ENCODE measurements at regions not wholly inside any gene's neighbourhood (a gene's known extent, or its start where the extent isn't known, plus 50 kb on each side); places are given as distances from the start of the nearest gene placed in this dataset.

DNA sequence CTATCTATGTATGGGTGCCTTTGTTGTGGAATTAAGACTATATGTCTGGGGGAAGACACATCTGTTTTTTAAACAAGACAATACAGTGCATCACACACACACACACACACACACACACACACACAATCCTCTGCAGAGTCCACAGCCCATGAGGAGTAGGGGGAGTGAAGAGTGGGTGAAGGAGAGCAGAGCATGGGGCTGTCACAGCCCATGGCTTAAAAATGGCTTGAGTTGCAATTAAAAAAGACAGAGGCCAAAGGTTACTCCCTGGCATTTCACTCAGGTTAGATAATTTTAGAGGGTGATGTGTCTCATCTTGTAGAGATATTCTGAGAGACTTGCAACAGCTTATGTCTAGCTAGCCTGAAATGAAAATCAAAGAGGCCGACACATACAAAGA lies 176.5 kb upstream of the PLXNA2 start:
- H3K36me3 ChIP-seq (ENCODE audit: insufficient read depth, low read length): no peaks in the 10 kb centered on the region
- BruUV-seq (replicated peaks): no TSS peak
- H2AFZ ChIP-seq (ENCODE audit: low read length): no peak overlapping the region
- H3K9me2 ChIP-seq (ENCODE audit: insufficient read depth, low read length): no peaks in the 10 kb centered on the region
- H3K4me1 ChIP-seq (ENCODE audit: insufficient read depth, low read length, poor library complexity, severe bottlenecking): no peaks in the 10 kb centered on the region
- no peak for TF ChIP-seq EZH2phosphoT487 (IDR thresholded peaks at IDR 0.05; ENCODE audit: borderline replicate concordance, low read depth, low read length)
- TF ChIP-seq, protein P1, sequence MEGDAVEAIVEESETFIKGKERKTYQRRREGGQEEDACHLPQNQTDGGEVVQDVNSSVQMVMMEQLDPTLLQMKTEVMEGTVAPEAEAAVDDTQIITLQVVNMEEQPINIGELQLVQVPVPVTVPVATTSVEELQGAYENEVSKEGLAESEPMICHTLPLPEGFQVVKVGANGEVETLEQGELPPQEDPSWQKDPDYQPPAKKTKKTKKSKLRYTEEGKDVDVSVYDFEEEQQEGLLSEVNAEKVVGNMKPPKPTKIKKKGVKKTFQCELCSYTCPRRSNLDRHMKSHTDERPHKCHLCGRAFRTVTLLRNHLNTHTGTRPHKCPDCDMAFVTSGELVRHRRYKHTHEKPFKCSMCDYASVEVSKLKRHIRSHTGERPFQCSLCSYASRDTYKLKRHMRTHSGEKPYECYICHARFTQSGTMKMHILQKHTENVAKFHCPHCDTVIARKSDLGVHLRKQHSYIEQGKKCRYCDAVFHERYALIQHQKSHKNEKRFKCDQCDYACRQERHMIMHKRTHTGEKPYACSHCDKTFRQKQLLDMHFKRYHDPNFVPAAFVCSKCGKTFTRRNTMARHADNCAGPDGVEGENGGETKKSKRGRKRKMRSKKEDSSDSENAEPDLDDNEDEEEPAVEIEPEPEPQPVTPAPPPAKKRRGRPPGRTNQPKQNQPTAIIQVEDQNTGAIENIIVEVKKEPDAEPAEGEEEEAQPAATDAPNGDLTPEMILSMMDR (conservative IDR thresholded peaks at IDR 0.05; ENCODE audit: low read length): no peak
- no peaks in the 10 kb centered on the region for H4K20me1 ChIP-seq (ENCODE audit: insufficient read depth, low read length)
- H3K79me2 ChIP-seq (ENCODE audit: insufficient read depth, low read depth, low read length): no peaks in the 10 kb centered on the region
- no peak overlapping the region for H3K4me3 ChIP-seq (ENCODE audit: low read depth, low read length, poor library complexity, severe bottlenecking)
- H3K9me3 ChIP-seq (ENCODE audit: low read length): no peaks in the 10 kb centered on the region
- no peak overlapping the region for H3K27ac ChIP-seq (ENCODE audit: low read depth, low read length, poor library complexity, severe bottlenecking)
- CTCF ChIA-PET (ENCODE audit: unreplicated experiment): no interaction called here
- no peak for DNase-seq (ENCODE audit: low spot score)
- H3K4me2 ChIP-seq (ENCODE audit: low read length): no peak overlapping the region
- intact Hi-C loops (cut with micrococcal nuclease; ENCODE audit: unreplicated experiment): no loop called here
- POLR2A ChIA-PET: no interaction called here

DNA sequence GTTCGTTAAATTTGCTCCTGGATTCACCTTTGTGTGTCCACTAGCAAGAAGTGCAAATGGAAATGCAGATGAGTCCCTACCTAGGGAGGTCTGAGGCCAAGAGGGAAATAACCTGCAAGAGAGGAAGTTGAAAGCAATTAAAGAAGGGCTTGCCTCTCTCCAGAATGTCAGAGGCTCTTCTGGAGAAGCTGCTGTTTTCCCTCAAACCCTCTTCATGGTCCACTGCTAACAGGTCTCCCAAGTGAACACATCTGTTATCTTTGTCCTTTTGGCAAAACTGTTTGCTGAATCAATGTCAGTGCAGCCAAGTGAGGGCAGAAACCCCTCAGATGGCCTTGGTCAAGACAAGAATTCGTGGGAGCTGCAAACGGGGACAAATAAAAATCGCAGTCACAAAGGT lies 177.3 kb upstream of the PLXNA2 start:
- H3K9me3 ChIP-seq (ENCODE audit: low read length): no peaks in the 10 kb centered on the region
- POLR2A ChIA-PET: no interaction called here
- TF ChIP-seq EZH2phosphoT487 (IDR thresholded peaks at IDR 0.05; ENCODE audit: borderline replicate concordance, low read depth, low read length): no peak
- TF ChIP-seq, protein P1 (conservative IDR thresholded peaks at IDR 0.05; ENCODE audit: low read length): no peak
- CTCF ChIA-PET (ENCODE audit: unreplicated experiment): no interaction called here
- no peaks in the 10 kb centered on the region for H4K20me1 ChIP-seq (ENCODE audit: insufficient read depth, low read length)
- no peaks in the 10 kb centered on the region for H3K79me2 ChIP-seq (ENCODE audit: insufficient read depth, low read depth, low read length)
- intact Hi-C loops (cut with micrococcal nuclease; ENCODE audit: unreplicated experiment): no loop called here
- H3K4me1 ChIP-seq (ENCODE audit: insufficient read depth, low read length, poor library complexity, severe bottlenecking): no peaks in the 10 kb centered on the region
- H2AFZ ChIP-seq (ENCODE audit: low read length): no peak overlapping the region
- no TSS peak for BruUV-seq (replicated peaks)
- H3K4me3 ChIP-seq (ENCODE audit: low read depth, low read length, poor library complexity, severe bottlenecking): no peak overlapping the region
- H3K4me2 ChIP-seq (ENCODE audit: low read length): no peak overlapping the region
- no peak for DNase-seq (ENCODE audit: low spot score)
- no peaks in the 10 kb centered on the region for H3K36me3 ChIP-seq (ENCODE audit: insufficient read depth, low read length)
- no peaks in the 10 kb centered on the region for H3K9me2 ChIP-seq (ENCODE audit: insufficient read depth, low read length)
- no peak overlapping the region for H3K27ac ChIP-seq (ENCODE audit: low read depth, low read length, poor library complexity, severe bottlenecking)

DNA sequence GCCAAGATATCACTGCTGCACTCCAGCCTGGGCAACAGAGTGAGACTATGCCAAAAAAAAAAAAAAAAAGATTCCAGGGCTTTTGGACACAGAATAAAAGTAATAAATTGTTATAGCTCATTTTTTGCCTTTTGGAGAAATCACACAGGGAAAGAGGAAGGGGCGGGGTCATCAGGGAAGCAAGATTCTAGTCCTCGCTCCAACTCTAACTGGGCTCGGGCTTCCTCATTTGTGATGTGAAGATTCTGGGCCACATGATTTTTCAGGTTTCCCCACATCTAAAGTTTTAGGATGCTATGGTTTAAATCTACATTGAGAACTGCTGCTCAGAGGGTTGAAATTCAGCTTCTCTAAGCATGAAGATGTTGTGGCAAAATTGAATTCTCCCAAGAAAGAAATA lies 179.3 kb upstream of the PLXNA2 start:
- no peak overlapping the region for H3K27ac ChIP-seq (ENCODE audit: low read depth, low read length, poor library complexity, severe bottlenecking)
- ChIA-PET POLR2A (interaction anchor here (1.7 kb wide), 1 partner anchor 20 kb away, joined by 5 read pairs; no protein-coding TSS in a partner anchor), CTCF (ENCODE audit: unreplicated experiment) (no interaction called here)
- H3K79me2 ChIP-seq (ENCODE audit: insufficient read depth, low read depth, low read length): no peaks in the 10 kb centered on the region
- intact Hi-C loops (cut with micrococcal nuclease; ENCODE audit: unreplicated experiment): no loop called here
- no peak overlapping the region for H3K4me3 ChIP-seq (ENCODE audit: low read depth, low read length, poor library complexity, severe bottlenecking)
- BruUV-seq (replicated peaks): no TSS peak
- no peak for TF ChIP-seq EZH2phosphoT487 (IDR thresholded peaks at IDR 0.05; ENCODE audit: borderline replicate concordance, low read depth, low read length)
- TF ChIP-seq, protein P1 (conservative IDR thresholded peaks at IDR 0.05; ENCODE audit: low read length): no peak
- H3K4me2 ChIP-seq (ENCODE audit: low read length): no peak overlapping the region
- no peaks in the 10 kb centered on the region for H3K9me3 ChIP-seq (ENCODE audit: low read length)
- no peak overlapping the region for H2AFZ ChIP-seq (ENCODE audit: low read length)
- no peak for DNase-seq (ENCODE audit: low spot score)
- H3K4me1 ChIP-seq (ENCODE audit: insufficient read depth, low read length, poor library complexity, severe bottlenecking): no peaks in the 10 kb centered on the region
- no peaks in the 10 kb centered on the region for H3K36me3 ChIP-seq (ENCODE audit: insufficient read depth, low read length)
- H3K9me2 ChIP-seq (ENCODE audit: insufficient read depth, low read length): no peaks in the 10 kb centered on the region
- H4K20me1 ChIP-seq (ENCODE audit: insufficient read depth, low read length): no peaks in the 10 kb centered on the region
